Activated naive CD4-positive, alpha-beta T cell treated with anti-CD3 and anti-CD28 coated beads, Interleukin-2, amount 50 U/mL, for 16 hours (primary cell): ENCODE measurements at regions not wholly inside any gene's neighbourhood (a gene's known extent, or its start where the extent isn't known, plus 50 kb on each side); places are given as distances from the start of the nearest gene placed in this dataset.

ENCODE experiments used
- DNase-seq: peaks from one replicate; pipeline ENCODE4 v3.0.0-alpha.2; 2020

GRCh38 chr10:129140921-129141885, 325.8 kb upstream of the MGMT start:
- DNase-seq: no peak

- DNase-seq: no peak
Observed at GRCh38 chr10:129151281-129151680, 315.8 kb upstream of the MGMT start.

- no peak for DNase-seq
Observed at GRCh38 chr10:129156406-129156805, 310.6 kb upstream of the MGMT start.

GRCh38 chr10:129157185-129157584, 309.9 kb upstream of the MGMT start:
- DNase-seq: no peak

- no peak for DNase-seq
Observed at GRCh38 chr10:129161150-129161549, 305.9 kb upstream of the MGMT start.

- no peak for DNase-seq
Observed at GRCh38 chr10:129163531-129163930, 303.5 kb upstream of the MGMT start.

- no peak for DNase-seq
Observed at GRCh38 chr10:129165076-129165720, 301.8 kb upstream of the MGMT start.

- no peak for DNase-seq
Observed at GRCh38 chr10:129165770-129166169, 301.3 kb upstream of the MGMT start.

- DNase-seq: no peak
Observed at GRCh38 chr10:129168660-129169059, 298.4 kb upstream of the MGMT start.

- DNase-seq: no peak
Observed at GRCh38 chr10:129169115-129169514, 297.9 kb upstream of the MGMT start.

- no peak for DNase-seq
Observed at GRCh38 chr10:129170812-129171211, 296.2 kb upstream of the MGMT start.

- no peak for DNase-seq
Observed at GRCh38 chr10:129171812-129172211, 295.2 kb upstream of the MGMT start.

- no peak for DNase-seq
Observed at GRCh38 chr10:129174232-129175014, 292.6 kb upstream of the MGMT start.

GRCh38 chr10:129179245-129179971, 287.6 kb upstream of the MGMT start:
- no peak for DNase-seq

GRCh38 chr10:129179972-129180678, 286.9 kb upstream of the MGMT start:
- DNase-seq: no peak

- no peak for DNase-seq
Observed at GRCh38 chr10:129184196-129184595, 282.8 kb upstream of the MGMT start.

- no peak for DNase-seq
Observed at GRCh38 chr10:129187331-129187730, 279.7 kb upstream of the MGMT start.

GRCh38 chr10:129191797-129192196, 275.2 kb upstream of the MGMT start:
- no peak for DNase-seq

- DNase-seq: no peak
Observed at GRCh38 chr10:129192344-129193128, 274.5 kb upstream of the MGMT start.

GRCh38 chr10:129193148-129193547, 273.9 kb upstream of the MGMT start:
- DNase-seq: no peak

GRCh38 chr10:129194181-129194870, 272.7 kb upstream of the MGMT start:
- DNase-seq: no peak
